Activated T-helper 9 cell treated with anti-CD3 and anti-CD28 coated beads, Interleukin-2, amount 50 U/mL, for 16 hours (primary cell): ENCODE measurements at regions not wholly inside any gene's neighbourhood (a gene's known extent, or its start where the extent isn't known, plus 50 kb on each side); places are given as distances from the start of the nearest gene placed in this dataset.
"Not testable (repeated sequence)": the region's sequence is repeated elsewhere in the genome, so short reads cannot be mapped to it uniquely, and the experiment has no call there.

ENCODE experiments used
- DNase-seq: peaks from one replicate; pipeline ENCODE4 v3.0.0-alpha.2; 2020; ENCODE audit warnings: low read depth

DNA sequence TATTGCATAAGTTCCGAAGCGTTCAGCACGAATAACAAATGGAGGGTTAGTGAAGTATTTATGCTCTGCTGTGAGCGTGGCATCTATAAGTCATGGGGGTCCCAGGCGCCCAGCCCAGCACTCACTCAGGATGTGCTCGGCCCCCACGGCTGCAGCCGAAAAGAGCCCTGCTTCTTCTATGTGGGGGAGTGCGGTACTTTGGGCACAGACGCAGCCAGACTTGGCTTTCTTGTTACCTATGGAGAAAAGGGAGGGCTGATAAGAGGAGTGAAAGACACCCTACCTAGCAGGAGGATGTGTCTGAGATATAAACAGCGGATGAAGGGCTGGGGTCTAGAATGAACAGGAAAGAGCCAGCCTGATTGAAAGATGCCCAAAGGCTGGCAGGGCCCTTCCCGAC lies 51.4 kb downstream of the MRPL36 start:
- DNase-seq, result no peak

DNA sequence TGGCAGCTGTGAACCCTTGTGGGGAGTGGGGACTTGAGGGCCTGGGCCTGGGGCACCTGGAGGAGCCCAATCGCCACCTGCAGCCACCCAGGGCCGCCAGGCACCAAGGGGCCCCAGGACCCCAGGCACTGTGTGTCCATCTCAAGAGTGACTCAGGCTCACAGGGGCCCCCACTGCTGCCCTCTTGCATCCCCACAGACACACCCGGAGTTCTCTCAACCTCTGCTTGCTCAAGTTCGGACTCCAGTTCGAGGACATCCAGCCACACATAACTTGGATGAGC lies 51.9 kb downstream of the MRPL36 start:
- DNase-seq, result no peak

GRCh38 chr5:1747079-1747802 lies 52.4 kb downstream of the MRPL36 start:
- DNase-seq, result no peak

DNA sequence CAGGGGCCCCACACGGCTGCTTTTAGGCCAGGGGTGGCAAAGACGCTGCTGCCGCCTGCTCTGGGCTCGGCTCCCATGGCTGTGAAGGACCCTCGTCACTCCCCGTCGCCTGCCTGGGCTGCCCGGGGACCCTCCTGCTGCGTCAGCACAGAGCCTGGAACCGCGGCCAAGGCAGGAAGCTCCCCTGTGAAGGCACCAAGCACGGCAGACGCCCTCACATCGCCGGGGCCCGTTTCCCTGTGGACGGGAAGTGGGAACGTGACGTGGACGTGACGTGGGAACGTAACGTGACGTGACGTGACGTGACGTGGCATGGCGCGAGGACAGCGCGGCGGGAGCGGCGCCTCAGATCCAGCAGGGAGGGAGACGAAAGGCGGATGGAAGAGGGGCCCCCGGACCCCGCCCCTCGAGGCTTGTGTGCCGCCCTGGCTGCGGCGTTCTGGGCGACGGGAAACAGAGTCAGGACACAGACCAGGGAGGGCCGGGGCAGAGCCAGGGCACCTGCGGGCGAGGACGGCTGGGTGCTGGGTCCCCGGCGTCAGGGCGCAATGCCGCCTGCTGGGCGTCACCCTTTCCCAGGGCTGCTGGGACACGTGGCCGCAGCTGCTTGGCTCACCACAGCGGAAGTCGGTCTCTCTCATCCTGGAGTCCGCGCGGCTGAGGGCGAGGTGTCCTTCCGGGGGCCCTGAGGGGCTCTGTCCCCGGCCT lies 53.1 kb downstream of the MRPL36 start:
- no peak for DNase-seq

- DNase-seq, result no peak
Observed at GRCh38 chr5:1745796-1746370, 53.8 kb downstream of the MRPL36 start.

DNA sequence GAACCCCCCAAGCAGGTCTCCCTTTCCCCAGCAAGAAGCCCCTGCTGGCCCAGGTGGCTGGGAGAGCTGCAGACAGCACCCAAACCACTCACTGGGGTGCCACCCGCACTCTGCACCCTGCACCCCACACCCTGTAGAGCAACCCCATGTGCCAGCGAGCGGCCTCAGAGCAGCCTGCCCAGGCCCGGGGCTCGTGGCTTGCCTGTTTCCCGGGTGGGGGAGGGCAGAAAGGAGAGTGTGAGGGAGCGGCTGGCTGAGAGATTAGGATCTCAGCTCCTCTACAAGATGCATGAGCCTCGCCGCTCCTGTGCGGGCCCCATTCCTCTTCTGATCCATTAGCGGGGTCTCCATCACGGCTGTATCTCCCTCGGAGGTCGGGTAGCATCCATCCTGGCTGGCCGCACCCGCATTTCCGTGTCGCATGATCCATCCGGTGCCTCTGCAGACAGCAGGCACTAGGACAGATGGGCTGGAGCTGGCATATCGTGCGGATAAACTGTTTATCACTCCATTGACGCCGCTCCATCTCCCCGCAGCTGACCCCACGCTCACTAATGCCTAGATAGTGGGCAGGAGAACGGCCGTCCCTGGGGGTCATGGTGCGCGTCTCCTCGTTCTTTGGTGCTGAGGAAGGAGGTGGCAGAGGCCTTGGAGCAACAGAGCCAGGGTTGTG lies 54.4 kb downstream of the MRPL36 start:
- DNase-seq, result no peak

DNA sequence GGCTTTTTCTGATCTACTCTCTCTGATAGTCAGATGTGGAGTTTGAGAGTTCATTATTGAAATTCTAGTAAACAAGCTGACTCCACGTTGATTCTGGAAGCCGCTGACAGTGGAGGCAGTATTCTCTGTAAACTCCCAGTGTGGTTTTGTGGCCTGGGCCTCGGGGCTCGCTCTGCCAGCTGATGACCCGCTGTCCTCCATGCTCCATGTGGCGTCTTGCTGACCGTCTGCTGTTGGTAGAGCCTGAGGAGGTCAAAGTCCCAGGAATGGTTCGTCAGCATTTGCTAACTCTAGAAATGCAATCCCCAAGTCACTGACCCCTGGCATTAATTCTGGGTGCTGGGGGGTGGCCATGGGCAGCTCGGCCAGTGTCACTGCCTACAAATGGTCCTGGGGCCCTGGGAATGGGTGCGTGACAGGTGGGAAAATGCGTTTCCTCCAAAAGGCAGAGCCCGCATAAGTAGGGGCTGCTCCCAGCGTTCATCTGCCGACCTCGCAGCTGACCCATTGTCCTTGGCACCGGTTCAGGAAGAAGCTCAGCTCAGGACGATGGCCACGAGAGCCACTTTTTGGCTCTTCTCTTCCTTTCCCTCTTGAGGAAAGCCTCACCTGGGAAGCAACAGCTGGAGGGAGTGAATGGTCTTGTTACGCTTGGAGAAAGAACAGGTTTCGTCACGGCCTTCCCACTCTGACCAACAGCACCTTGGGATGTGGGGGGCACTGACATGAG lies 55.1 kb downstream of the MRPL36 start:
- no peak for DNase-seq

DNA sequence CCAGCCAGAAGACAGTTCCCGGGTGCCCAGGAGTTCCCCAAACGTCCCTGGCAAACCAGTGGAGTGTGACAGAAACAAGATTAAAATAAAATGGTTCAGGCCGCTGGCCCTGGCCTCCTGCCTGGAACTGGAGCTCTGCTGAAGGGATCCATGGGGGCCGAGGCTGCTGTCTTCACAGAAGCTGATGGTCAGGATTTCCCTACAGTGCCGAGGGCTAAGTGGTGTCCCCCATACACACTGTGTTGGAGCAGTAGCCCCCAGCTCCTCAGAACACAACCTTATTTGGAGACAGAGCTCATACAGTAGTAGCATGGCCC lies 55.9 kb downstream of the MRPL36 start:
- no peak for DNase-seq

GRCh38 chr5:1743061-1743768 lies 56.4 kb downstream of the MRPL36 start:
- no peak for DNase-seq

DNA sequence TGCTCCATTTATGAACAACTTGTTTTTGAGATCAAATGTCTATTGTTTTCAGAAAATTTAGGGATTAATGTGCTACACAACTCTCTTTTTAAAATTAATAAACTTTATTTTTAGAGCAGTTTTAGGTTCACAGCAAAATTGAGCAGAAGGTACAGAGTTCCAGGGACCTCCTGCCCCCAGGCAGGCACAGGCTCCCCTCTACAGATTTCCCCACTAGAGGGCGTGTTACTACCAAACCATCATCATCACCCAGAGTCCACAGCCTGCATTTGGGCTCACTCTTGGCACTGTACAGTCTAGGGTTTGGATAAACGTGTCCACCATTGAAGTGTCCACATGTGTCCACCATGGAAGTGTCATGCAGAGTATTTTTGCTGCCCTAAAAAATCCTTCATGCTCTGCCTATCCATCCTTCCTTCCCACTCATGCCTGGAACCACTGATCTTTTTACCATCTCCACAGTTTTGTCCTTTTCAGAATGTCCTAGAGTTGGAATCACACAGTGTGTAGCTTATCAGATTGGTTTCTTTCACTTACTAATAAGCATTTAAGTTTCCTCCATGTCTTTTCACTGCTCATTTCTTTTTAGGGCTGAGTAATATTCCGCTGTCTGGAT lies 61.7 kb downstream of the MRPL36 start:
- no peak for DNase-seq

GRCh38 chr5:1736889-1737711 lies 62.5 kb downstream of the MRPL36 start:
- DNase-seq, result no peak

GRCh38 chr5:1736065-1736464 lies 63.6 kb downstream of the MRPL36 start:
- no peak for DNase-seq

- no peak for DNase-seq
Observed at GRCh38 chr5:1735320-1735970, 64.2 kb downstream of the MRPL36 start.

GRCh38 chr5:1734908-1735289 lies 64.7 kb downstream of the MRPL36 start:
- no peak for DNase-seq

GRCh38 chr5:1734271-1734907 lies 65.2 kb downstream of the MRPL36 start:
- DNase-seq, result no peak

DNA sequence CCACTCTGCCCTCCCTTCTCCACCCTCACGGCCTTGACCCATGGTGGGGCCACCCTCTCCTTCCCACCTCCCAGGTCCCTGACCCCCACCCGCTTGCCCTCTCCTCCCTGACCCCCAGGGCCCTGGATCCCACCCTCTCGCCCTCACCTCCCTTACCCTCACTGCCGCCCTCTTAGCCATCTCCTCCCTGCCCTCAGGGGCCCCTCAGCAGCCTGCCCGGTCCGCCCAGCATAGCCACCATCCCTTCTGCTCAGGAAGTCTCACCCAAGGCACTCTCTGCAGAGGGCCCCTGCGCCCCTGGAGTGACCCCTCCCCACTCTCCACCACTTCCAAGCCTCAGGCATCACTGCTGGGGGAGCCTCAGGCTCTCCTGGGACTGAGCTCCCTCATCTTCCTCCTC lies 66.3 kb downstream of the MRPL36 start:
- DNase-seq, result no peak

GRCh38 chr5:1732945-1733344 lies 66.7 kb downstream of the MRPL36 start:
- DNase-seq, result no peak

- DNase-seq, result no peak
Observed at GRCh38 chr5:1732238-1732941, 67.2 kb downstream of the MRPL36 start.

DNA sequence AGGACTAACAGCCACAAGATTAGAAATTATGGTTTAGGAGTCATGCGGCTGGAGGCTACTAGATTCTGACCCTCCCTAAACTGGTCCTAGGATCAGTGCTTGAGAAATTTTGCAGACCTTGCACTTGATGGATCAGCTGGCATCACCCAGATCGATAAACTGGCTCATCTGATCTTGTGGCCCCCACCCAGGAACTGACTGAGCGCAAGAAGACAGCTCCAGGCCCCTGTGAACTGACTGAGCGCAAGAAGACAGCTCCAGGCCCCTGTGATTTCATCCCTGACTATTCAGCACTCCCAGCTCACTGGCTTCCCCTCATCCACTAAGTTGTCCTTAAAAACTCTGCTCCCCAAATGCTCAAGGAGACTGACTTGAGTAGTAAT lies 67.8 kb downstream of the MRPL36 start:
- not testable (repeated sequence) for DNase-seq
